Fibroblast of peridontal ligament (primary cell): ENCODE measurements at regions not wholly inside any gene's neighbourhood (a gene's known extent, or its start where the extent isn't known, plus 50 kb on each side); places are given as distances from the start of the nearest gene placed in this dataset.

Experiments
- DNase-seq: peaks from one replicate; pipeline ENCODE4 v3.0.0-alpha.2; 2010; ENCODE audit errors: extremely low read depth

DNA sequence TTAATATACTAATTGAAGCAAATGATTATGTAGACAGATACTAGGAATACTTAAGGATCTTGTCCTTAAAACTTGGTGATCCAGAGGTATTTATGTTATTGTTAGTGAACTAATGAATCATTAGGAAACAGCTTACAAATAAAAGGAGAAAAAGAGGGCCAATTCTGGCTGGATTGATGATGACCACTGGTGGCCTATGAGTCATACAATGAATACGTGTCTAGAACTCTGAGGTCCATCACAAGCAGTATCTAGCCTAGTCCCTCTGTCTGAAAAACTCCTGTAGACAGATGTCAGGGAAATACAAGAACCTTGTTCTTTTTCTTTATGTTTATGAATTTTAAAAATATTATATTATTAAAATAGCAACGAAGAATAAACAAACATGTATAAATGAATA, 51.7 kb upstream of the RTL1 start:
- DNase-seq: peak; percentile 13

DNA sequence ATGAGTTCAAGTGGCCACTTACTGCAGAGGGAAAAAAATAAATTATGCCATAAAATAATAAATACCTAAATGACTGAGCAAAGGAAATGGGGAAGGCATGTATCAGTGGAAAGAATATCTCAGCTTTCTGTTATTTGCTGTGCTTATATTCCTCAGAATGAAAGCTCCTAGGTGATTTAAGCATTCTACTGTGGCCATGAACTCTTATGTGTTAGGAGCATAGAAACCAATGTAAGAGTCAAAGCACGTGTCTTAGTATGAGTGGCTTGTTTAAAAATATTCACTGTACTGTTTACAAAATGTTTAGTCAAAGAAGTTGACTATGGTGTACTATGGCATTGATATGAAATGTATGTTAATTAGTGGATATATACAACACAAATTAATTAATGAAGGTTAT, 59.0 kb upstream of the RTL1 start:
- DNase-seq: no peak

- DNase-seq: no peak
These were observed 61.8 kb upstream of the RTL1 start for GRCh38 chr14:100965296-100965695.

DNA sequence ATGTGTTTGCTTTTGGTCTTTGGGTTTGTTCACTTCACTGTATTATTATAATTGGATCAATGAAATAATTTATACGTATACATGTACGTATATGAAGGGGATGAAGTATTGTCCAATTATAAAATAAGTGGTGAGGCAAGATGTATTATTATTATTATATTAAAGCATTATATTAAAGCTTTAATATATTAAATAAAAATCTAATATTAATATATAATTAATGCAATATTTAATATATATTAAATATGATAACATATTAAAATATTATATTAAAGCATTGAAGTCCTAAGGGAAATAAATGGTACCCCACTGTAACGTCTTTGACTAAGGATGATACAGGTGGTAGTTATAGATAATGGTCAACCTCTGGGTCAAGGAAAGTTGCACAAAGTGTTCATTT, 63.7 kb upstream of the RTL1 start:
- DNase-seq: no peak

- no peak for DNase-seq
These were observed 64.4 kb upstream of the RTL1 start for GRCh38 chr14:100967930-100968329.

DNA sequence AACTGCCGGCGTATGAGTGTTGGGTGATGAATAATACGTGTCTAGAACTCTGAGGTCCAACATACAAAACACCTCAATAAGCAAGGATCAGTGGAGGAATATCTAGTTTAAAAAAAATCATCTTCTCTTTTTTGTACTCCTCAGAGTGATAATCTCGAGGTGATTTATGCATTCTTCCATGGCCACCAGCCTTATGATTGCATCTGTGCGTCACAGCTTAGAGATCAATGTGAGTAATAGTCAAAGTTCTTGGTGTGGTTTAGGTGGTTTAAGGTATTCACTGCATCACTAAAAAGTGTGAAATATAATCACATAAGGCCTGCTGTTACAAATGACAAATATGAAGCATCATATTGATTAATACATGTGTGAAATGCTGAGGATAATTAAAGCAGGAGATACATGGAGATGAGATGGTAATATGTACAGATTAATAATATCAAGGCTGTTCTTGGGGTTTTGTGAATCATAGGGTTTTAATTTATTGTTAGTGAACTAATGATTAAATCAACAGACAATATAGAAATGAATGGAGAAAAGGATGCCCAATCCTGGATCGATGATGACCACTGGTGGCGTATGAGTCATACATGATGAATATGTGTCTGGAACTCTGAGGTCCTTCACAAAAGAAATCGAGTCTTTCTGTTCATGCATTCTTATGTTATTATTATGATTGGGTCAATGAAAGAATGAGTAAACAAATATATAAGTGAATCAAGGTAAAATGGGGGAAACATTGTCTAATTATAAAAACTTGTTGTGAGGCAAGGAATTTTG, 68.8 kb upstream of the RTL1 start:
- no peak for DNase-seq

- DNase-seq: no peak
These were observed 72.1 kb upstream of the RTL1 start for GRCh38 chr14:100975671-100976070.

DNA sequence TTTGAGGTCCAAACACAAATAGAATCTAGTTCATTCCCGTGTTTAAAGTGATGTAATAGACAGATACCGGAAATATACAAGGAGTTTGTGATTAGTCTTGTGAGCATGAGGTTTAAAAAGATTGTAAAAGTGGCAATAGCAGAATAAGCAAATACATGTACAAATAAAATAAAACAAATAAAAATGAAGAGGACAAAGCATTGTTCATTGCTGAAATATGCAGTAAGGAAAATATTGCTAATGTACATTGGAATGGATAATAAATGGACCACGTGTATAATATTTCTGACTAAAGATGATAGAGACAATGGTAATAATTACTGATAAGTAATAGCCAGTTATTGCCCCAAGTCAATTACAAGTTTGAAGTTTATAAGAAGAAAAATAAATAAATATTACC, 75.6 kb upstream of the RTL1 start:
- no peak for DNase-seq

DNA sequence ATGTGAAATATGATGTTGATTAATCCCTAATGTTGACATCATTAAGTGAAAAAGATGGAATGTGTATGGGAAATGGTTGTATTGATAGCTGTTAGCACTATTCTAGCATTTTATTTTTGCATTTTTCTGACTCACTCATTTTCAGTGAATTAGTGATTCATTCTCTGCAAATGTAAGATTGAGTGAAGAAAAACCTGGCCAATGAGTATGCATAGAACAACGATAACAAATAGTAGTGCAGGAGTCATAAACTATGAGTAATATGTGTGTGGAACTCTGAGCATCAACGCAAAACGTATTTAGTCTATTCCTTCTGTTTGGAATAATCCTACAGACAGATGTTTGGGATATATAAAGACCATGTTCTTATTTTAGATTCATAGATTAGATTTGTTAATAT, 76.3 kb upstream of the RTL1 start:
- peak; percentile 64 for DNase-seq

DNA sequence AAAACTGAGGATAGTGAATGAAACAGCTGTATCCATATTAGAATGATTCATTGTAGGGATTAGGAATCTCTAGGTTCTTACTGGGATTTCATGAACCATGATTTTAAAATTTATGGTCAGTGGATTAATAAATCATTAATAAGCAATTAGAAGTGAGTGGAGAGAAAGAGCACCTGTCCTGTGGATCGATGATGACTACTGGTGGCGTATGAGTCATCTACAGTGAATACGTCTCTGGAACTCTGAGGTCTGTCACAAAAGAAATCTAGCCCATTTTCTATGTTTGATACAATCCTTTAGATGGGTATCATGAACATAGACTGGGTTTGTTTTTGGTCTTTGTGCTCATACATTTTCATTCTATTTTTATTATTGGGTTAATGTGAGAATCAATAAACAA, 77.3 kb upstream of the RTL1 start:
- DNase-seq: no peak

DNA sequence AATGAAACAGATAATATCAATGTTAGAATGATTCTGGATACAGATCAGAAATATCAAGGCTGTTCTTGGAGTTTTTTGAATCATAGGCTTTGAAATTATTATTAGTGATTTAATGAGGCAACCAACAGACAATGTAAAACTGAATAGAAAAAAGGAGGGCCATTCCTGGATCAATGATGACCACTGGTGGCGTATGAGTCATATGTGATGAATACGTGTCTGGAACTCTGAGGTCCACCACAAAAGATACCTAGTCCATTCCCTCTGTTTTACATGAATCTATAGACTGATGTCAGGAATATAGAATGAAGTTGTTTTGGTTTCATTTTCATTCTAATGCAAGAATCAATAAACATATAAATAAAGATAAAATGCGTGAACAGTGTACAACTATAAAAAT, 78.3 kb upstream of the RTL1 start:
- no peak for DNase-seq

GRCh38 chr14:100982353-100982752, 78.8 kb upstream of the RTL1 start:
- no peak for DNase-seq

- no peak for DNase-seq
These were observed 79.2 kb upstream of the RTL1 start for GRCh38 chr14:100982762-100983161.

- DNase-seq: no peak
These were observed 80.2 kb upstream of the RTL1 start for GRCh38 chr14:100983710-100984109.

GRCh38 chr14:100988011-100988410, 84.5 kb upstream of the RTL1 start:
- no peak for DNase-seq

DNA sequence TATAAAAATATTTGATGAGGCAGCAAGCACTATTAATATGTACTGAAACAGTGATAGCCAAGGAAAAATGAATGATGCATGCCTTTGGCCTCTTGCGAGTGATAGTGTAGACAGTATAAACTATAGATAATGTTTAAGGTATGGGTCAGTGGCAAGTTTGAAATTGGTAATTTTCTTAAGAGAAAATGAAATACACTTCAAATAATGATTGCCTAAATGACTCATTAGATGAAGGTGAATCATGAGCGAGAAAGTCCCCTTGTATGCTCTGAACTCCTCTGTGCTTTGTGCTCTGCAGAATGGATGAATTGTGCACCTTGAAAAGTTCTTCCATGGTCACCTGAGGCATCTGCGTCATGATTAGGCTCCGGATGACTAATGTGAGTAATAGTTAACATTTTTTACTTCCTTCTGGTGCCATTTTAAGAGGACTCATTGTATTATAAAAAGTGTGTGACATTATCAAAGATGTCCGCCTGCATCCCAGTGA, 84.9 kb upstream of the RTL1 start:
- no peak for DNase-seq

- no peak for DNase-seq
These were observed 85.4 kb upstream of the RTL1 start for GRCh38 chr14:100988956-100989355.

GRCh38 chr14:100989924-100990323, 86.4 kb upstream of the RTL1 start:
- no peak for DNase-seq

- peak; percentile 28 for DNase-seq
These were observed 90.6 kb upstream of the RTL1 start for GRCh38 chr14:100994082-100994481.

DNA sequence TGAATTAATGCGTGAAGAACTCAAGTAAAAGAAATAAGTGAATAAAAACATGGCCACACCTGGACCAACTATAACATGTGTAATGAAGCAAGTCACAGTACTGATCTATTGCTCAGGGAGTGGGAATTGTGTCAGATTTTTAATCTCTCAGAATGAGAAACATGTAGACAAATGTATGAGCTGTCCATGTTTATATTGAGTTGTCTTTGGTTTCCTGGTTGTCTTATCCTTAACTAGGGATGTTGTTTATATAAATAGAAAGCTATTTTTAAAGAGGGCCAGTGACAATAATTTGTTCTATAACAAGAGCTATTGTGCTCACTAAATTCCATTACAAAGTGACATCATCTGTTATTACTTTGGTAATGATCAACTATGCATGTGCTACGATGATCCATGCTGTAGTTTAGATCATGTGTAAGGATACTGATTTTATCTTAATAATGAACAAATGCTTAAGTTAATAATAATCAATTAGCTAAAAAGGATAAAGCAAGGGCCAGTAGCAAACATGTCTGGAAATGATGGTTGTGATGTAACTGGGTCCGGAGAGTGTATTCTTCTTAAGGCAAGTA, 91.3 kb upstream of the RTL1 start:
- DNase-seq: no peak

DNA sequence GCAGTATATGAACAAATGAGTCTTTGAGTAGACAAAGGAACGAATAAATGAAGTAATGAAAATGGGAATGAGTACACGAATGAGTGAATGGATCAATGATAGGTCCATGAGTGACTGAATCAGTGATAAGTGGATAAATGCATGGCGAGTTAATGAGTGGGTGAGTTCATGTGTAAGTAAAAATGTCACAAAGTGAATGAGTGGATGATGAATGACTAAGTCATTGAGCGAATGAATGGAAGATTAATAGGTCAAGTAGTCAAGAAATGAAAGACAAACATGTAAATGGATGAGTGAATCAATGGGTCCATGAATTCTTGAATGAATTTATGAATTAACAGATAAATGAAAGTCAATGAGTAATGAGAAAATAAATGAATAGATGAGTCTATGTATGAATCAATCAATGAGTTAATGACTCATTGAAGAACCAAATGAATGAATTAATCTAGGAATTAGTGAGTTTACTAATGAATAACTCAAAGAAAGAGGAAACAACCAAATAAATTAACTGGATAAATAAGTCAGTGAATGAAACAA, 97.3 kb upstream of the RTL1 start:
- DNase-seq: no peak

- DNase-seq: peak; percentile 60
These were observed 98.0 kb upstream of the RTL1 start for GRCh38 chr14:101001311-101002069.

GRCh38 chr14:101002738-101003137, 99.2 kb upstream of the RTL1 start:
- DNase-seq: no peak
